Esophagus squamous epithelium (tissue), 5 donors: ENCODE measurements at regions not wholly inside any gene's neighbourhood (a gene's known extent, or its start where the extent isn't known, plus 50 kb on each side); places are given as distances from the start of the nearest gene placed in this dataset.

Experiments
- DNase-seq: peaks from one replicate; lab custom pipeline; 2025; lab: John Stamatoyannopoulos, UW
- H3K27ac ChIP-seq, 4 donors: fragments of 200-600 bp; sonication (generic); one replicate each; pipeline ENCODE4 v1.5.1; 2016 to 2019; ENCODE audit warnings: mild to moderate bottlenecking in 1 of 4
- H3K27me3 ChIP-seq, 4 donors: fragments of 200-600 bp; sonication (generic); 1 replicate in 3 of 4; 2 replicates in 1 of 4; pipeline versions ENCODE4 v1.5.1 to v1.6.0; 2017 to 2021; ENCODE audit warnings: antibody characterized with exemption in 1 of 4
- H3K36me3 ChIP-seq, 3 donors: fragments of 200-600 bp; sonication (generic); one replicate each; pipeline ENCODE4 v1.5.1; 2016 to 2019
- H3K4me1 ChIP-seq, 3 donors: fragments of 200-600 bp; sonication (generic); one replicate each; pipeline ENCODE4 v1.5.1; 2017 to 2019
- H3K4me3 ChIP-seq, 4 donors: fragments of 200-600 bp; sonication (generic); 1 replicate in 3 of 4; 2 replicates in 1 of 4; pipeline ENCODE4 v1.5.1; 2016 to 2019; ENCODE audit warnings: mild to moderate bottlenecking in 2 of 4, moderate library complexity in 1 of 4
- H3K9me3 ChIP-seq, 3 donors: fragments of 200-600 bp; sonication (generic); one replicate each; pipeline ENCODE4 v1.5.1; 2016 to 2019
- CTCF ChIP-seq, 6 experiments: fragments of 450-650 bp in 4 of 6; fragments of 200-600 bp in 2 of 6; sonication (generic) in 2 of 6; IDR thresholded peaks; one replicate each; pipeline ENCODE4 v1.5.1; 2016 to 2019; ENCODE audit warnings: antibody characterized with exemption in 6 of 6, mild to moderate bottlenecking in 4 of 6, moderate library complexity in 4 of 6
- POLR2A ChIP-seq, 4 donors: fragments of 450-650 bp; IDR thresholded peaks; one replicate each; pipeline ENCODE4 v1.6.1; 2017; ENCODE audit warnings: antibody characterized with exemption in 4 of 4, mild to moderate bottlenecking in 4 of 4, moderate library complexity in 3 of 4
- WGBS, 2 donors: methylation state at CpG; one replicate each; pipeline ENCODE4 v1.1.5; 2018; 5-methylcytosine and 5-hydroxymethylcytosine counted together
- intact Hi-C: fragments of 100-400 bp; cut with DNase I; formaldehyde crosslinking; loops from one replicate; pipeline ENCODE4 v1.15.0; 2022
- donor health status: DM: yes; HTN: yes; CAD: no.

GRCh38 chr14:53779301-53779700 lies 177.3 kb downstream of the BMP4 start:
- Histone ChIP-seq H3K4me1 (no peaks in the 10 kb centered on the region), H3K4me3 (no peak overlapping the region), H3K27ac (no peak overlapping the region), H3K27me3 (no peaks in the 10 kb centered on the region), H3K36me3 (no peaks in the 10 kb centered on the region), H3K9me3 (no peaks in the 10 kb centered on the region)
- no peak for DNase-seq
- WGBS, 2 donors, result 37 to 45% methylated on average over 2 of the region's 2 CpGs
- intact Hi-C loops, result no loop called here
- TF ChIP-seq POLR2A (IDR thresholded peaks at IDR 0.05) (no peak), CTCF (IDR thresholded peaks at IDR 0.05) (no peak)

GRCh38 chr14:53778263-53778662 lies 178.4 kb downstream of the BMP4 start:
- H3K27me3 ChIP-seq, result no peaks in the 10 kb centered on the region
- intact Hi-C loops, result no loop called here
- no peak for TF ChIP-seq POLR2A (IDR thresholded peaks at IDR 0.05)
- no peak for TF ChIP-seq CTCF (IDR thresholded peaks at IDR 0.05)
- H3K9me3 ChIP-seq, result no peaks in the 10 kb centered on the region
- H3K4me1 ChIP-seq, result no peaks in the 10 kb centered on the region
- no peaks in the 10 kb centered on the region for H3K36me3 ChIP-seq
- no peak overlapping the region for H3K27ac ChIP-seq
- no peak overlapping the region for H3K4me3 ChIP-seq
- no peak for DNase-seq

- H3K9me3 ChIP-seq, result no peaks in the 10 kb centered on the region
- no peak for DNase-seq
- no peaks in the 10 kb centered on the region for H3K36me3 ChIP-seq
- intact Hi-C loops, result no loop called here
- TF ChIP-seq POLR2A (IDR thresholded peaks at IDR 0.05) (no peak), CTCF (IDR thresholded peaks at IDR 0.05) (no peak)
- no peak overlapping the region for H3K4me3 ChIP-seq
- no peak overlapping the region for H3K27ac ChIP-seq
- no peaks in the 10 kb centered on the region for H3K27me3 ChIP-seq
- H3K4me1 ChIP-seq, result no peaks in the 10 kb centered on the region
- WGBS, 2 donors, result 92 to 94% methylated on average over 5 of the region's 5 CpGs
These were observed 183.7 kb downstream of the BMP4 start for GRCh38 chr14:53772936-53773335.

GRCh38 chr14:53767566-53767965 lies 189.1 kb downstream of the BMP4 start:
- no peaks in the 10 kb centered on the region for H3K36me3 ChIP-seq
- no peaks in the 10 kb centered on the region for H3K27me3 ChIP-seq
- intact Hi-C loops, result no loop called here
- no peak overlapping the region for H3K27ac ChIP-seq
- no peak for TF ChIP-seq POLR2A (IDR thresholded peaks at IDR 0.05)
- TF ChIP-seq CTCF (IDR thresholded peaks at IDR 0.05), result no peak
- DNase-seq, result no peak
- 72 to 83% methylated on average over 2 of the region's 2 CpGs for WGBS, 2 donors
- no peaks in the 10 kb centered on the region for H3K4me1 ChIP-seq
- no peaks in the 10 kb centered on the region for H3K9me3 ChIP-seq
- H3K4me3 ChIP-seq, result no peak overlapping the region

- no peaks in the 10 kb centered on the region for H3K36me3 ChIP-seq
- no peak for DNase-seq
- H3K27me3 ChIP-seq, result no peaks in the 10 kb centered on the region
- TF ChIP-seq CTCF (IDR thresholded peaks at IDR 0.05) (no peak), POLR2A (IDR thresholded peaks at IDR 0.05) (no peak)
- H3K4me3 ChIP-seq, result no peak overlapping the region
- intact Hi-C loops, result no loop called here
- H3K9me3 ChIP-seq, result no peaks in the 10 kb centered on the region
- no peak overlapping the region for H3K27ac ChIP-seq
- no peaks in the 10 kb centered on the region for H3K4me1 ChIP-seq
These were observed 190.0 kb downstream of the BMP4 start for GRCh38 chr14:53766601-53767000.
